ENCODE measurements at regions not wholly inside any gene's neighbourhood (a gene's known extent, or its start where the extent isn't known, plus 50 kb on each side); places are given as distances from the start of the nearest gene placed in this dataset.

DNA sequence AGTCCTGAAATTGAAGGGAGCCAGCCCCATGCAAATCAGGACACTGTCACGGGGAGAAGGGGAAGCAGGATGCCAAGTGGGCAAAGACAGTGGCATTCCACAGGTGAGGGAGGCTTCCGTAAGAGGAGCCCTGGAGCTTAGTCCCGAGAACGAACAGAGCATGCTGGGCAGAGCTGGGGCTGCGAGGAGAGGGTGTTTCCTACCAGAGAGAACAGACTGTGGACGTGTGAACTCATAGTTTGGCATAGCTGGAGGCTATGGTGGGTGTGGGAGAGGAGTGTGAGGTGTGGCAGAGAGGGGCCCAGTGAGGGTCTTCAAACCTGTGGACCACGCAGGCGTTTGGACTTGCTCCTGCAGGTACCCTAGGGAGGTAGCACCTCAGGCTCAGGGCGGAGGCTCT is 102.8 kb upstream of the SMIM23 start:
- TF ChIP-seq EZH2phosphoT487 (IDR thresholded peaks at IDR 0.05; ENCODE audit: low read depth) = no peak
- no peaks in the 10 kb centered on the region for H4K20me1 ChIP-seq (ENCODE audit: insufficient read depth, low read length)

DNA sequence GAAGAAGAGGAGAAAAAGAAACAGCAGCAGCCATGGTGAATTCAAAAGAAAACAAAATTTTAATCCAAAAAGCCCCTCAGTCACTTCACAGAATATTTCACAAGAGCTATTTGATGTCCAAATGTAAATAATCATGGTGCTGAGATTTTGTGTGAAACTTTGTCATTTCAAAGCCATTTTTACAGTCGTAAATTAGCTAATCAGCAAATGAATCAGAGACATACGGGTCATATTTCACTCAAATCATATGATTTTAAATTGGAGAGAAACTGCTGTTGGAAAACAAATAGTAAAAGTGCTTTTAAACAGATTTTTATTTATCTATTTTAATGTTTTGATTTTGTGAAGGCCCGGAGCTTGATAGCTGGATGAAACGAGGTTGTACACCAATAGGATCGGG is 101.4 kb upstream of the SMIM23 start:
- TF ChIP-seq, protein P1, sequence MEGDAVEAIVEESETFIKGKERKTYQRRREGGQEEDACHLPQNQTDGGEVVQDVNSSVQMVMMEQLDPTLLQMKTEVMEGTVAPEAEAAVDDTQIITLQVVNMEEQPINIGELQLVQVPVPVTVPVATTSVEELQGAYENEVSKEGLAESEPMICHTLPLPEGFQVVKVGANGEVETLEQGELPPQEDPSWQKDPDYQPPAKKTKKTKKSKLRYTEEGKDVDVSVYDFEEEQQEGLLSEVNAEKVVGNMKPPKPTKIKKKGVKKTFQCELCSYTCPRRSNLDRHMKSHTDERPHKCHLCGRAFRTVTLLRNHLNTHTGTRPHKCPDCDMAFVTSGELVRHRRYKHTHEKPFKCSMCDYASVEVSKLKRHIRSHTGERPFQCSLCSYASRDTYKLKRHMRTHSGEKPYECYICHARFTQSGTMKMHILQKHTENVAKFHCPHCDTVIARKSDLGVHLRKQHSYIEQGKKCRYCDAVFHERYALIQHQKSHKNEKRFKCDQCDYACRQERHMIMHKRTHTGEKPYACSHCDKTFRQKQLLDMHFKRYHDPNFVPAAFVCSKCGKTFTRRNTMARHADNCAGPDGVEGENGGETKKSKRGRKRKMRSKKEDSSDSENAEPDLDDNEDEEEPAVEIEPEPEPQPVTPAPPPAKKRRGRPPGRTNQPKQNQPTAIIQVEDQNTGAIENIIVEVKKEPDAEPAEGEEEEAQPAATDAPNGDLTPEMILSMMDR (IDR thresholded peaks at IDR 0.05; ENCODE audit: low read depth, low read length) = no peak
- TF ChIP-seq EZH2phosphoT487 (IDR thresholded peaks at IDR 0.05; ENCODE audit: low read depth) = no peak
- no peaks in the 10 kb centered on the region for H3K79me2 ChIP-seq (ENCODE audit: low read length)
- H3K9me3 ChIP-seq (ENCODE audit: insufficient read depth, low read length) = no peaks in the 10 kb centered on the region
- no peak overlapping the region for H3K9ac ChIP-seq (ENCODE audit: low read length)
- no peaks in the 10 kb centered on the region for H4K20me1 ChIP-seq (ENCODE audit: insufficient read depth, low read length)
- H3K27me3 ChIP-seq (ENCODE audit: low read depth, low read length) = peaks cover 17% of the 10 kb centered on the region
- no peaks in the 10 kb centered on the region for H3K4me1 ChIP-seq (ENCODE audit: low read length)
- H2AFZ ChIP-seq (ENCODE audit: low read depth, low read length) = no peak overlapping the region
- H3K4me3 ChIP-seq (ENCODE audit: low read length) = no peak overlapping the region
- no peaks in the 10 kb centered on the region for H3K36me3 ChIP-seq (replicated peaks; ENCODE audit: low read depth, low read length)
- no peak overlapping the region for H3K27ac ChIP-seq (ENCODE audit: low read length)
- H3K4me2 ChIP-seq (ENCODE audit: low read length) = no peak overlapping the region

More for the DNA sequence above, 102.8 kb upstream of the SMIM23 start:
- H3K36me3 ChIP-seq (replicated peaks; ENCODE audit: low read depth, low read length) = no peaks in the 10 kb centered on the region
- no peaks in the 10 kb centered on the region for H3K9me3 ChIP-seq (ENCODE audit: insufficient read depth, low read length)
- H2AFZ ChIP-seq (ENCODE audit: low read depth, low read length) = no peak overlapping the region
- H3K4me2 ChIP-seq (ENCODE audit: low read length) = no peak overlapping the region
- no peak overlapping the region for H3K9ac ChIP-seq (ENCODE audit: low read length)
- H3K27ac ChIP-seq (ENCODE audit: low read length) = no peak overlapping the region
- no peak overlapping the region for H3K4me3 ChIP-seq (ENCODE audit: low read length)
- H3K79me2 ChIP-seq (ENCODE audit: low read length) = no peaks in the 10 kb centered on the region
- H3K4me1 ChIP-seq (ENCODE audit: low read length) = no peaks in the 10 kb centered on the region
- H3K27me3 ChIP-seq (ENCODE audit: low read depth, low read length) = peaks cover 17% of the 10 kb centered on the region

DNA sequence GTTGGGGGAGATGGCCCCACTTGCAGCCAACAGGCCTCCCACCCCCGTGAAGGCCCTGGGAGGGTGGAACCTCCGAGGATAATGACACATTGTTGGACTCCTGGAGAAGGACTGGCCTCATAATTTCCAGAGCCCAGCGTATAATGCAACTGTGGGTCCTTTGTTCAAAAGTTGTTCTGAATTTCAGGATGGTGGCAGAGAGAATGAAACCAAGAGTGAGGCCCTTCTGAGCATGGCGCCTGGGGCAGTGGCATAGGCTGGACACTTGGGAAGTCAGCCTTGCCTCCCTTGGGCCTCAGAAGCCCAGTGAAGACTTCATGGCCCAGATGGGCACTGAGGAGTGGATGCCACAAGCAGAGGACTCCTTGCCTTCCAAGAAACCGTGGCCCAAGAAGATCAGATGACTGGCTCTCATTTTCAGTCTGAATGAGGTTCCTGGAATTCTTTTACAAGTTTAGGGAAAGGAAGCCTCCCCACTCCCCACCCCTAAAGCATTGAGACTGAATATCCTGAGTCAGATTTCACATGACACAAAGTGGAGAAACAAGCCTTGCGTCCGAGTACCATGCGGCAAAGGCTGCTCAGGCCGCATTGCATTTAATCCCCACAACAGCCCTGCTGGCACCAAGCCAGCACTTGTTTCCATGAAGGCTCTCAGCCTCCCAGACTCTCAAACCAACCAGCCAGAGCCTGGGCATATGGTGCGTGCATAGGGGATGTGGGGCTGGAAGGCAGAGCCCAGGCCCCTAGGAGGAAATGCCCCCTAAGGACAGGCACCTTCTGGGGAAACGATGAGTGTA is 96.7 kb upstream of the SMIM23 start:
- Histone ChIP-seq H3K27ac (ENCODE audit: low read length) (no peak overlapping the region), H3K79me2 (ENCODE audit: low read length) (no peaks in the 10 kb centered on the region), H3K4me3 (ENCODE audit: low read length) (no peak overlapping the region), H4K20me1 (ENCODE audit: insufficient read depth, low read length) (no peaks in the 10 kb centered on the region), H3K27me3 (ENCODE audit: low read depth, low read length) (no peaks in the 10 kb centered on the region), H3K4me2 (ENCODE audit: low read length) (no peak overlapping the region), H3K36me3 (replicated peaks; ENCODE audit: low read depth, low read length) (no peaks in the 10 kb centered on the region), H2AFZ (ENCODE audit: low read depth, low read length) (no peak overlapping the region), H3K9ac (ENCODE audit: low read length) (no peak overlapping the region), H3K9me3 (ENCODE audit: insufficient read depth, low read length) (no peaks in the 10 kb centered on the region), H3K4me1 (ENCODE audit: low read length) (no peaks in the 10 kb centered on the region)
- TF ChIP-seq, protein P1 (IDR thresholded peaks at IDR 0.05; ENCODE audit: low read depth, low read length) = no peak
- TF ChIP-seq EZH2phosphoT487 (IDR thresholded peaks at IDR 0.05; ENCODE audit: low read depth) = no peak

DNA sequence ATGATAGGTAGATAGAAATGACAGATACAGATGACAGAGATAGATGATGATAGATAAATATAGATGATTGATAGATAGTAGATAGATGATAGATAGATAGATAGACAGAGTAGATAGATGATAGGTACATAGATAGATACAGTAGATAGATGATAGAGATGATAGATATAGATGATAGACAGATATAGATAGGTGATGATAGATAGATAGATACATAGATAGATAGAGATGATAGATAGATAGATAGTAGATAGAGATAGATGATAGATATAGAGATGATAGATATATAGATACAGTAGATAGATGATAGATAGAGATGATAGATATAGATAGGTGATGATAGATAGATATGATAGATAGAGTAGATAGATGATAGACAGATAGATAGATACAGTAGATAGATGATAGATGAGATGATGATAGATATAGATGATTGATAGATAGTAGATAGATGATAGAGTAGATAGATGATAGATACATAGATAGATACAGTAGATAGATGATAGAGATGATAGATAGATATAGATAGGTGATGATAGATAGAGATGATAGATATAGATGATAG is 95.7 kb upstream of the SMIM23 start:
- Histone ChIP-seq H3K27ac (ENCODE audit: low read length) (no peak overlapping the region), H3K4me1 (ENCODE audit: low read length) (no peaks in the 10 kb centered on the region), H3K4me2 (ENCODE audit: low read length) (no peak overlapping the region), H3K79me2 (ENCODE audit: low read length) (no peaks in the 10 kb centered on the region), H3K36me3 (replicated peaks; ENCODE audit: low read depth, low read length) (no peaks in the 10 kb centered on the region), H2AFZ (ENCODE audit: low read depth, low read length) (no peak overlapping the region), H3K9me3 (ENCODE audit: insufficient read depth, low read length) (no peaks in the 10 kb centered on the region), H3K4me3 (ENCODE audit: low read length) (no peak overlapping the region), H4K20me1 (ENCODE audit: insufficient read depth, low read length) (no peaks in the 10 kb centered on the region), H3K27me3 (ENCODE audit: low read depth, low read length) (no peaks in the 10 kb centered on the region), H3K9ac (ENCODE audit: low read length) (no peak overlapping the region)
- no peak for TF ChIP-seq EZH2phosphoT487 (IDR thresholded peaks at IDR 0.05; ENCODE audit: low read depth)

DNA sequence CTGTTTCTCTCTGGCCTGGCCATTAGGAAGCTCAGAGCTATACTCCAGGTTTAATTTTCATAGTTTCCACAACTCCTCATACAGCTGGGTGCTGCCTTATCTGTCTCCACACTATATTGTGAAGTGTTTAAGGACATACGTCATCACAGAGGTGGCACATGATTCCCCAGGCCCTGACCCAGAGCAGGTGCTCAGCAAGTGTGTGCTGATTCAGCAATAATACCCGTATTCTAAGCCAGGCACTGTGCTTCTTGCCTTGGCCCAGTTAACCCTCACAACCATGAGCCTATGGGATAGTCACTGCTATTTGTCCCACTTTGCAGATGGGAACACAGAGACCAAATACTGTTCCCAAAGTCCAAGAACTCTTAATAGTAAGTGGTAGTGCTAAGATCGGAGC is 93.5 kb upstream of the SMIM23 start:
- Histone ChIP-seq H4K20me1 (ENCODE audit: insufficient read depth, low read length) (no peaks in the 10 kb centered on the region), H3K27ac (ENCODE audit: low read length) (no peak overlapping the region), H3K4me3 (ENCODE audit: low read length) (no peak overlapping the region), H3K9me3 (ENCODE audit: insufficient read depth, low read length) (no peaks in the 10 kb centered on the region), H3K4me2 (ENCODE audit: low read length) (no peak overlapping the region), H3K4me1 (ENCODE audit: low read length) (no peaks in the 10 kb centered on the region), H3K9ac (ENCODE audit: low read length) (no peak overlapping the region), H2AFZ (ENCODE audit: low read depth, low read length) (no peak overlapping the region), H3K27me3 (ENCODE audit: low read depth, low read length) (no peaks in the 10 kb centered on the region), H3K36me3 (replicated peaks; ENCODE audit: low read depth, low read length) (no peaks in the 10 kb centered on the region), H3K79me2 (ENCODE audit: low read length) (no peaks in the 10 kb centered on the region)
- TF ChIP-seq, protein P1 (IDR thresholded peaks at IDR 0.05; ENCODE audit: low read depth, low read length) = no peak
- TF ChIP-seq EZH2phosphoT487 (IDR thresholded peaks at IDR 0.05; ENCODE audit: low read depth) = no peak
